ENCODE measurements at regions not wholly inside any gene's neighbourhood (a gene's known extent, or its start where the extent isn't known, plus 50 kb on each side); places are given as distances from the start of the nearest gene placed in this dataset.
"Not testable (repeated sequence)": the region's sequence is repeated elsewhere in the genome, so short reads cannot be mapped to it uniquely, and the experiment has no call there.

- H3K27me3 Mint-ChIP-seq (ENCODE audit: low read depth); H3K36me3 Mint-ChIP-seq; POLR2A ChIA-PET; H3K4me1 Mint-ChIP-seq; H3K27ac Mint-ChIP-seq; ATAC-seq; H3K9me3 Mint-ChIP-seq; H3K4me3 Mint-ChIP-seq; DNase-seq (ENCODE audit: low spot score): not testable (repeated sequence)
- TF ChIP-seq HMGA2 (CRISPR knock-in tag; IDR thresholded peaks at IDR 0.05) = peak; percentile 99; the same call in 1 of the 2 replicates
- CTCF ChIA-PET = interaction anchor here (1.3 to 1.7 kb wide), 2 partner anchors 111 to 314 kb away, joined by 3 to 15 read pairs; no protein-coding TSS in a partner anchor
Measured at GRCh38 chr20:6270404-6270803, 147.6 kb upstream of the FERMT1 start.

- H3K36me3 Mint-ChIP-seq = no peaks in the 10 kb centered on the region
- TF ChIP-seq E2F5 (CRISPR knock-in tag; IDR thresholded peaks at IDR 0.05) (no peak), ATF3 (CRISPR knock-in tag; conservative IDR thresholded peaks at IDR 0.05) (peak; percentile 63; the same call in 1 of the 2 replicates)
- ChIA-PET POLR2A (interaction anchor here (0.6 kb wide), 1 partner anchor 1577 kb away, joined by 3 read pairs; no protein-coding TSS in a partner anchor), CTCF (interaction anchor here (1.3 to 1.7 kb wide), 2 partner anchors 112 to 315 kb away, joined by 3 to 15 read pairs; no protein-coding TSS in a partner anchor)
- no peaks in the 10 kb centered on the region for H3K27me3 Mint-ChIP-seq (ENCODE audit: low read depth)
- H3K4me1 Mint-ChIP-seq = peaks cover 9% of the 10 kb centered on the region
- no peaks in the 10 kb centered on the region for H3K9me3 Mint-ChIP-seq
- no peak overlapping the region for H3K27ac Mint-ChIP-seq
- peak; percentile 19 for DNase-seq (ENCODE audit: low spot score)
- no peak overlapping the region for H3K4me3 Mint-ChIP-seq
- peak; percentile 85 for ATAC-seq
Measured at GRCh38 chr20:6269168-6269873, 146.5 kb upstream of the FERMT1 start.

GRCh38 chr20:6265204-6265904 lies 142.5 kb upstream of the FERMT1 start:
- peaks cover 3% of the 10 kb centered on the region; the same call in 1 of the 2 replicates for H3K9me3 Mint-ChIP-seq
- ATAC-seq = 0 out of 2 replicates have a peak, but pooled peaks have one; percentile 14
- DNase-seq (ENCODE audit: low spot score) = no peak
- POLR2A ChIA-PET = no interaction called here
- H3K27me3 Mint-ChIP-seq (ENCODE audit: low read depth) = no peaks in the 10 kb centered on the region
- H3K4me1 Mint-ChIP-seq = peaks cover 9% of the 10 kb centered on the region
- H3K36me3 Mint-ChIP-seq = no peaks in the 10 kb centered on the region
- H3K4me3 Mint-ChIP-seq = no peak overlapping the region
- H3K27ac Mint-ChIP-seq = no peak overlapping the region
- CTCF ChIA-PET = interaction anchor here (0.8 to 1.5 kb wide), 10 partner anchors 10 to 318 kb away, joined by 3 to 15 read pairs (median 3); no protein-coding TSS in a partner anchor
- no peak for TF ChIP-seq HMGXB4 (CRISPR knock-in tag; IDR thresholded peaks at IDR 0.05)

- peaks cover 4% of the 10 kb centered on the region; the same call in 1 of the 2 replicates for H3K4me1 Mint-ChIP-seq
- no peak overlapping the region for H3K27ac Mint-ChIP-seq
- H3K36me3 Mint-ChIP-seq = no peaks in the 10 kb centered on the region
- POLR2A ChIA-PET = no interaction called here
- no peak for DNase-seq (ENCODE audit: low spot score)
- H3K27me3 Mint-ChIP-seq (ENCODE audit: low read depth) = no peaks in the 10 kb centered on the region; the same call in 1 of the 2 replicates
- CTCF ChIA-PET = no interaction called here
- no peak for ATAC-seq
- H3K9me3 Mint-ChIP-seq = no peaks in the 10 kb centered on the region
- H3K4me3 Mint-ChIP-seq = no peak overlapping the region
- no peak for TF ChIP-seq STAT6 (CRISPR knock-in tag; conservative IDR thresholded peaks at IDR 0.05; ENCODE audit: low read depth)
- TF ChIP-seq TEAD4 (CRISPR knock-in tag; IDR thresholded peaks at IDR 0.05) = no peak
- no peak for TF ChIP-seq MLX (CRISPR knock-in tag; IDR thresholded peaks at IDR 0.05)
- TF ChIP-seq ZNF532 (CRISPR knock-in tag; IDR thresholded peaks at IDR 0.05; ENCODE audit: borderline replicate concordance) = no peak
- TF ChIP-seq ZMAT4 (CRISPR knock-in tag; IDR thresholded peaks at IDR 0.05) = no peak
- no peak for TF ChIP-seq CREM (CRISPR knock-in tag; IDR thresholded peaks at IDR 0.05)
Measured at GRCh38 chr20:6253396-6253795, 130.6 kb upstream of the FERMT1 start.
